Mesenteric fat pad (tissue), 1 donor: ENCODE measurements at regions not wholly inside any gene's neighbourhood (a gene's known extent, or its start where the extent isn't known, plus 50 kb on each side); places are given as distances from the start of the nearest gene placed in this dataset.

ENCODE experiments used
- DNase-seq: peaks from one replicate; pipeline ENCODE4 v3.0.0-alpha.2; 2020; ENCODE audit warnings: low spot score
- donor health status: DM: yes; HTN: yes; CAD: no.

GRCh38 chr2:81658227-81658626 is 1353.7 kb upstream of the LRRTM1 start:
- no peak for DNase-seq

GRCh38 chr2:81650048-81650971 is 1345.8 kb upstream of the LRRTM1 start:
- DNase-seq = no peak

GRCh38 chr2:81648806-81649205 is 1344.3 kb upstream of the LRRTM1 start:
- no peak for DNase-seq

- DNase-seq = no peak
Measured at GRCh38 chr2:81648370-81648769, 1343.8 kb upstream of the LRRTM1 start.

GRCh38 chr2:81647715-81648230 is 1343.2 kb upstream of the LRRTM1 start:
- no peak for DNase-seq

- no peak for DNase-seq
Measured at GRCh38 chr2:81645745-81646301, 1341.3 kb upstream of the LRRTM1 start.

GRCh38 chr2:81644189-81644588 is 1339.6 kb upstream of the LRRTM1 start:
- DNase-seq = no peak

GRCh38 chr2:81624825-81625224 is 1320.3 kb upstream of the LRRTM1 start:
- DNase-seq = no peak

- DNase-seq = no peak
Measured at GRCh38 chr2:81600088-81600487, 1295.5 kb upstream of the LRRTM1 start.

GRCh38 chr2:81598453-81598852 is 1293.9 kb upstream of the LRRTM1 start:
- no peak for DNase-seq

GRCh38 chr2:81589406-81589805 is 1284.9 kb upstream of the LRRTM1 start:
- DNase-seq = no peak

- DNase-seq = no peak
Measured at GRCh38 chr2:81583311-81584108, 1279.0 kb upstream of the LRRTM1 start.

- no peak for DNase-seq
Measured at GRCh38 chr2:81576713-81577112, 1272.2 kb upstream of the LRRTM1 start.

GRCh38 chr2:81551040-81551634 is 1246.6 kb upstream of the LRRTM1 start:
- DNase-seq = no peak

GRCh38 chr2:81550277-81550676 is 1245.7 kb upstream of the LRRTM1 start:
- DNase-seq = no peak

GRCh38 chr2:81549646-81550045 is 1245.1 kb upstream of the LRRTM1 start:
- DNase-seq = no peak

GRCh38 chr2:81545626-81546025 is 1241.1 kb upstream of the LRRTM1 start:
- DNase-seq = no peak

- DNase-seq = no peak
Measured at GRCh38 chr2:81542119-81542518, 1237.6 kb upstream of the LRRTM1 start.

- DNase-seq = no peak
Measured at GRCh38 chr2:81529944-81530343, 1225.4 kb upstream of the LRRTM1 start.

GRCh38 chr2:81528852-81529480 is 1224.4 kb upstream of the LRRTM1 start:
- DNase-seq = no peak

GRCh38 chr2:81523344-81523743 is 1218.8 kb upstream of the LRRTM1 start:
- DNase-seq = no peak
